ENCODE measurements at regions not wholly inside any gene's neighbourhood (a gene's known extent, or its start where the extent isn't known, plus 50 kb on each side); places are given as distances from the start of the nearest gene placed in this dataset.

GRCh38 chr2:164103271-164103670, 367.5 kb upstream of the FIGN start:
- no peak for DNase-seq
- Histone ChIP-seq H4K20me1 (ENCODE audit: insufficient read depth, low read depth, low read length) (no peaks in the 10 kb centered on the region), H3K4me3 (ENCODE audit: low read length) (no peak overlapping the region), H3K4me1 (ENCODE audit: low read length) (no peaks in the 10 kb centered on the region), H2AFZ (ENCODE audit: low read length) (no peak overlapping the region), H3K9me2 (replicated peaks; ENCODE audit: insufficient read depth, low read length) (no peaks in the 10 kb centered on the region), H3K27me3 (ENCODE audit: low read length) (no peaks in the 10 kb centered on the region), H3K9ac (ENCODE audit: low read length) (no peak overlapping the region), H3K79me2 (ENCODE audit: low read length) (no peaks in the 10 kb centered on the region), H3K36me3 (ENCODE audit: insufficient read depth, low read length) (no peaks in the 10 kb centered on the region), H3K9me3 (ENCODE audit: low read length) (peaks cover 12% of the 10 kb centered on the region), H3K27ac (ENCODE audit: low read length) (no peak overlapping the region), H3K4me2 (ENCODE audit: low read depth, low read length, poor library complexity, severe bottlenecking) (no peak overlapping the region)

- Histone ChIP-seq H3K9me2 (replicated peaks; ENCODE audit: insufficient read depth, low read length) (no peaks in the 10 kb centered on the region), H3K4me3 (ENCODE audit: low read length) (no peak overlapping the region), H3K9me3 (ENCODE audit: low read length) (peaks cover 15% of the 10 kb centered on the region), H2AFZ (ENCODE audit: low read length) (no peak overlapping the region), H3K79me2 (ENCODE audit: low read length) (no peaks in the 10 kb centered on the region), H3K27ac (ENCODE audit: low read length) (no peak overlapping the region), H4K20me1 (ENCODE audit: insufficient read depth, low read depth, low read length) (no peaks in the 10 kb centered on the region), H3K9ac (ENCODE audit: low read length) (no peak overlapping the region), H3K27me3 (ENCODE audit: low read length) (no peaks in the 10 kb centered on the region), H3K4me1 (ENCODE audit: low read length) (no peaks in the 10 kb centered on the region), H3K36me3 (ENCODE audit: insufficient read depth, low read length) (no peaks in the 10 kb centered on the region), H3K4me2 (ENCODE audit: low read depth, low read length, poor library complexity, severe bottlenecking) (no peak overlapping the region)
- DNase-seq = no peak
These were observed 366.6 kb upstream of the FIGN start for GRCh38 chr2:164102366-164102765.

GRCh38 chr2:164091673-164092072, 355.9 kb upstream of the FIGN start:
- H3K4me3 ChIP-seq (ENCODE audit: low read length) = no peak overlapping the region
- no peaks in the 10 kb centered on the region for H3K27me3 ChIP-seq (ENCODE audit: low read length)
- no peak overlapping the region for H2AFZ ChIP-seq (ENCODE audit: low read length)
- no peak overlapping the region for H3K4me2 ChIP-seq (ENCODE audit: low read depth, low read length, poor library complexity, severe bottlenecking)
- no peaks in the 10 kb centered on the region for H3K36me3 ChIP-seq (ENCODE audit: insufficient read depth, low read length)
- no peaks in the 10 kb centered on the region for H3K79me2 ChIP-seq (ENCODE audit: low read length)
- no peak for DNase-seq
- no peak overlapping the region for H3K9ac ChIP-seq (ENCODE audit: low read length)
- peaks cover 4% of the 10 kb centered on the region for H3K9me3 ChIP-seq (ENCODE audit: low read length)
- H3K9me2 ChIP-seq (replicated peaks; ENCODE audit: insufficient read depth, low read length) = no peaks in the 10 kb centered on the region
- H3K27ac ChIP-seq (ENCODE audit: low read length) = no peak overlapping the region
- H3K4me1 ChIP-seq (ENCODE audit: low read length) = no peaks in the 10 kb centered on the region
- no peaks in the 10 kb centered on the region for H4K20me1 ChIP-seq (ENCODE audit: insufficient read depth, low read depth, low read length)

GRCh38 chr2:164090533-164090932, 354.7 kb upstream of the FIGN start:
- Histone ChIP-seq H3K27me3 (ENCODE audit: low read length) (no peaks in the 10 kb centered on the region), H4K20me1 (ENCODE audit: insufficient read depth, low read depth, low read length) (no peaks in the 10 kb centered on the region), H2AFZ (ENCODE audit: low read length) (no peak overlapping the region), H3K4me3 (ENCODE audit: low read length) (no peak overlapping the region), H3K9ac (ENCODE audit: low read length) (no peak overlapping the region), H3K9me3 (ENCODE audit: low read length) (no peaks in the 10 kb centered on the region; the same call in none of the 2 replicates), H3K36me3 (ENCODE audit: insufficient read depth, low read length) (no peaks in the 10 kb centered on the region), H3K27ac (ENCODE audit: low read length) (no peak overlapping the region), H3K4me1 (ENCODE audit: low read length) (no peaks in the 10 kb centered on the region), H3K4me2 (ENCODE audit: low read depth, low read length, poor library complexity, severe bottlenecking) (no peak overlapping the region), H3K9me2 (replicated peaks; ENCODE audit: insufficient read depth, low read length) (no peaks in the 10 kb centered on the region), H3K79me2 (ENCODE audit: low read length) (no peaks in the 10 kb centered on the region)
- DNase-seq = no peak

- Histone ChIP-seq H3K79me2 (ENCODE audit: low read length) (no peaks in the 10 kb centered on the region), H2AFZ (ENCODE audit: low read length) (no peak overlapping the region), H3K4me2 (ENCODE audit: low read depth, low read length, poor library complexity, severe bottlenecking) (no peak overlapping the region), H3K36me3 (ENCODE audit: insufficient read depth, low read length) (no peaks in the 10 kb centered on the region), H3K4me3 (ENCODE audit: low read length) (no peak overlapping the region), H3K27ac (ENCODE audit: low read length) (no peak overlapping the region), H3K9ac (ENCODE audit: low read length) (no peak overlapping the region), H4K20me1 (ENCODE audit: insufficient read depth, low read depth, low read length) (no peaks in the 10 kb centered on the region), H3K4me1 (ENCODE audit: low read length) (no peaks in the 10 kb centered on the region), H3K9me3 (ENCODE audit: low read length) (no peaks in the 10 kb centered on the region; the same call in none of the 2 replicates), H3K9me2 (replicated peaks; ENCODE audit: insufficient read depth, low read length) (no peaks in the 10 kb centered on the region), H3K27me3 (ENCODE audit: low read length) (no peaks in the 10 kb centered on the region)
- no peak for DNase-seq
These were observed 348.3 kb upstream of the FIGN start for GRCh38 chr2:164084066-164084465.

- Histone ChIP-seq H3K4me1 (ENCODE audit: low read length) (no peaks in the 10 kb centered on the region), H3K36me3 (ENCODE audit: insufficient read depth, low read length) (no peaks in the 10 kb centered on the region), H3K4me2 (ENCODE audit: low read depth, low read length, poor library complexity, severe bottlenecking) (no peak overlapping the region), H4K20me1 (ENCODE audit: insufficient read depth, low read depth, low read length) (no peaks in the 10 kb centered on the region), H3K27me3 (ENCODE audit: low read length) (no peaks in the 10 kb centered on the region), H3K9ac (ENCODE audit: low read length) (no peak overlapping the region), H3K9me3 (ENCODE audit: low read length) (no peaks in the 10 kb centered on the region), H2AFZ (ENCODE audit: low read length) (no peak overlapping the region), H3K4me3 (ENCODE audit: low read length) (no peak overlapping the region), H3K27ac (ENCODE audit: low read length) (no peak overlapping the region), H3K9me2 (replicated peaks; ENCODE audit: insufficient read depth, low read length) (no peaks in the 10 kb centered on the region), H3K79me2 (ENCODE audit: low read length) (no peaks in the 10 kb centered on the region)
- no peak for DNase-seq
These were observed 344.7 kb upstream of the FIGN start for GRCh38 chr2:164080486-164080885.

GRCh38 chr2:164079258-164079657, 343.4 kb upstream of the FIGN start:
- no peaks in the 10 kb centered on the region for H3K36me3 ChIP-seq (ENCODE audit: insufficient read depth, low read length)
- H3K9me3 ChIP-seq (ENCODE audit: low read length) = no peaks in the 10 kb centered on the region
- no peaks in the 10 kb centered on the region for H3K27me3 ChIP-seq (ENCODE audit: low read length)
- no peak overlapping the region for H3K27ac ChIP-seq (ENCODE audit: low read length)
- H3K79me2 ChIP-seq (ENCODE audit: low read length) = no peaks in the 10 kb centered on the region
- H3K4me1 ChIP-seq (ENCODE audit: low read length) = no peaks in the 10 kb centered on the region
- no peak overlapping the region for H2AFZ ChIP-seq (ENCODE audit: low read length)
- no peaks in the 10 kb centered on the region for H4K20me1 ChIP-seq (ENCODE audit: insufficient read depth, low read depth, low read length)
- 0 out of 2 replicates have a peak, but pooled peaks cover 3% of the 10 kb centered on the region for H3K9me2 ChIP-seq (replicated peaks; ENCODE audit: insufficient read depth, low read length)
- DNase-seq = no peak
- H3K4me3 ChIP-seq (ENCODE audit: low read length) = no peak overlapping the region
- no peak overlapping the region for H3K9ac ChIP-seq (ENCODE audit: low read length)
- no peak overlapping the region for H3K4me2 ChIP-seq (ENCODE audit: low read depth, low read length, poor library complexity, severe bottlenecking)

- H4K20me1 ChIP-seq (ENCODE audit: insufficient read depth, low read depth, low read length) = no peaks in the 10 kb centered on the region
- H3K27ac ChIP-seq (ENCODE audit: low read length) = no peak overlapping the region
- no peaks in the 10 kb centered on the region for H3K79me2 ChIP-seq (ENCODE audit: low read length)
- no peak for DNase-seq
- H3K9ac ChIP-seq (ENCODE audit: low read length) = no peak overlapping the region
- 0 out of 2 replicates have a peak, but pooled peaks cover 3% of the 10 kb centered on the region for H3K9me2 ChIP-seq (replicated peaks; ENCODE audit: insufficient read depth, low read length)
- H2AFZ ChIP-seq (ENCODE audit: low read length) = no peak overlapping the region
- H3K4me2 ChIP-seq (ENCODE audit: low read depth, low read length, poor library complexity, severe bottlenecking) = no peak overlapping the region
- no peaks in the 10 kb centered on the region for H3K4me1 ChIP-seq (ENCODE audit: low read length)
- no peaks in the 10 kb centered on the region for H3K9me3 ChIP-seq (ENCODE audit: low read length)
- H3K4me3 ChIP-seq (ENCODE audit: low read length) = no peak overlapping the region
- H3K27me3 ChIP-seq (ENCODE audit: low read length) = no peaks in the 10 kb centered on the region
- H3K36me3 ChIP-seq (ENCODE audit: insufficient read depth, low read length) = no peaks in the 10 kb centered on the region
These were observed 342.6 kb upstream of the FIGN start for GRCh38 chr2:164078421-164078820.

Data from Karpas-422 (cell line).